Tibial artery (tissue), 4 donors: ENCODE measurements at regions not wholly inside any gene's neighbourhood (a gene's known extent, or its start where the extent isn't known, plus 50 kb on each side); places are given as distances from the start of the nearest gene placed in this dataset.

Experiments
- DNase-seq, 2 donors: peaks; one replicate each; pipeline ENCODE4 v3.0.0-alpha.2; 2019
- H3K27ac ChIP-seq, 2 donors: fragments of 200-600 bp; sonication (generic) in 1 of 2; 1 replicate in 1 of 2; 2 replicates in 1 of 2; pipeline ENCODE4 v1.5.1; 2018 to 2019; ENCODE audit warnings: mild to moderate bottlenecking in 1 of 2
- H3K27me3 ChIP-seq, 2 donors: fragments of 200-600 bp; sonication (generic) in 1 of 2; one replicate each; pipeline versions ENCODE4 v1.5.1 to v1.6.0; 2016 to 2019
- H3K36me3 ChIP-seq, 3 donors: fragments of 200-600 bp; sonication (generic) in 2 of 3; one replicate each; pipeline ENCODE4 v1.5.1; 2016 to 2019; ENCODE audit warnings: mild to moderate bottlenecking in 2 of 3
- H3K4me1 ChIP-seq, 4 donors: fragments of 200-600 bp; sonication (generic) in 2 of 4; 1 replicate in 3 of 4; 2 replicates in 1 of 4; pipeline ENCODE4 v1.5.1; 2016 to 2019
- H3K4me3 ChIP-seq, 2 donors: fragments of 200-600 bp; sonication (generic) in 1 of 2; 1 replicate in 1 of 2; 2 replicates in 1 of 2; pipeline ENCODE4 v1.5.1; 2018 to 2019; ENCODE audit warnings: mild to moderate bottlenecking in 2 of 2
- H3K9me3 ChIP-seq, 3 donors: fragments of 200-600 bp; sonication (generic) in 1 of 3; one replicate each; pipeline ENCODE4 v1.5.1; 2016 to 2019
- intact Hi-C: fragments of 100-400 bp; cut with DNase I; formaldehyde crosslinking; loops from one replicate; pipeline ENCODE4 v1.15.0; 2023; ENCODE audit warnings: low total_unique reads
- TF ChIP-seq, protein P1 (sequence below), 2 experiments: fragments of 200-600 bp in 1 of 2; fragments of 450-650 bp in 1 of 2; IDR thresholded peaks; one replicate each; pipeline ENCODE4 v1.5.1; 2017 to 2019; ENCODE audit warnings: antibody characterized with exemption in 2 of 2, mild to moderate bottlenecking in 1 of 2, moderate library complexity in 1 of 2

DNA sequence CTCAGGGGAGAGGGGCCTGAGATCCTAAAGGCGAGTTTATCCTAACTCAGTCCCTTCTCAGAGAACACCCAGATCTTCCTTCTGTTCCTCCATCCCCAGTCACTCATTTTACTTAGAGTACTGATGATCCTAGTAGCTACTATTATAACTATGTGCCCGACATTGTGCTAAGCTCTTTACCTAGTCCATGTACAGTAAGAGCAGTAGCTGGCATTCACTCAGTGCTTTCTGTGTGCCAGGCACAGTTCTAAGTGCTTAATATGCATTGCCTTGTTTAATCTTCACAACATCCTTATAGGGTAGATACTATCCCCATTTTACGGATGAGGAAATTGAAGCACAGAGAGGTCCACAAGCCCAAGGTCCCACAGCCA is 58.3 kb downstream of the FRMPD3 start:
- intact Hi-C loops: no loop called here
- peaks cover 0 to 10% of the 10 kb centered on the region in 2 donors for H3K27me3 ChIP-seq

DNA sequence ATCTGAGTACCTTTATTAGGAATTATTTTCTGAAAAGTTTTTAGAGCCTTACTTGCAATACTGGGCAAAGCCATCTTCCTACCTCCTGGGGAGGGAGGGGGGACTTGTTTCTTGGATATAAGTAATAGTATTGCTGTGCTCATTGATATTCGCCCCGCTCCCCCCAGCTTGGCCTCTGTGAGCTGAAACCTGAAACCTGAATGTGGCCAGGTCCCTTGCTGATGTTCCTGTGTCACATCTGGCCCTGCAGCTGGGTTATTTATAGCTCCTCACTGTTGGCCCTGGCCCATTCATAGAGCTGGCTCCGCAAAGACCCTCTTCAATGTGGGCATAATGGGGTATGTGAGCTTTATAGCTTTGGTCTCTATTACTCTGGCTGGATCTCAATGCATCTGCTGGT is 59.5 kb downstream of the FRMPD3 start:
- H3K9me3 ChIP-seq: peaks cover 0 to 7% (median 0%) of the 10 kb centered on the region in 3 donors
- TF ChIP-seq, protein P1, sequence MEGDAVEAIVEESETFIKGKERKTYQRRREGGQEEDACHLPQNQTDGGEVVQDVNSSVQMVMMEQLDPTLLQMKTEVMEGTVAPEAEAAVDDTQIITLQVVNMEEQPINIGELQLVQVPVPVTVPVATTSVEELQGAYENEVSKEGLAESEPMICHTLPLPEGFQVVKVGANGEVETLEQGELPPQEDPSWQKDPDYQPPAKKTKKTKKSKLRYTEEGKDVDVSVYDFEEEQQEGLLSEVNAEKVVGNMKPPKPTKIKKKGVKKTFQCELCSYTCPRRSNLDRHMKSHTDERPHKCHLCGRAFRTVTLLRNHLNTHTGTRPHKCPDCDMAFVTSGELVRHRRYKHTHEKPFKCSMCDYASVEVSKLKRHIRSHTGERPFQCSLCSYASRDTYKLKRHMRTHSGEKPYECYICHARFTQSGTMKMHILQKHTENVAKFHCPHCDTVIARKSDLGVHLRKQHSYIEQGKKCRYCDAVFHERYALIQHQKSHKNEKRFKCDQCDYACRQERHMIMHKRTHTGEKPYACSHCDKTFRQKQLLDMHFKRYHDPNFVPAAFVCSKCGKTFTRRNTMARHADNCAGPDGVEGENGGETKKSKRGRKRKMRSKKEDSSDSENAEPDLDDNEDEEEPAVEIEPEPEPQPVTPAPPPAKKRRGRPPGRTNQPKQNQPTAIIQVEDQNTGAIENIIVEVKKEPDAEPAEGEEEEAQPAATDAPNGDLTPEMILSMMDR (IDR thresholded peaks at IDR 0.05): no peak
- H3K4me3 ChIP-seq: no peak overlapping the region
- H3K36me3 ChIP-seq: no peaks in the 10 kb centered on the region
- DNase-seq: no peak
- H3K27me3 ChIP-seq: peaks cover 0 to 10% of the 10 kb centered on the region in 2 donors
- H3K4me1 ChIP-seq: peaks cover 0 to 9% (median 4%) of the 10 kb centered on the region in 4 donors
- intact Hi-C loops: no loop called here
- no peak overlapping the region for H3K27ac ChIP-seq

More for the DNA sequence above, 58.3 kb downstream of the FRMPD3 start:
- DNase-seq: no peak
- H3K4me1 ChIP-seq: peaks cover 0 to 9% (median 4%) of the 10 kb centered on the region in 4 donors
- H3K36me3 ChIP-seq: no peaks in the 10 kb centered on the region
- TF ChIP-seq, protein P1 (IDR thresholded peaks at IDR 0.05): no peak
- no peak overlapping the region for H3K4me3 ChIP-seq
- H3K9me3 ChIP-seq: peaks cover 0 to 7% (median 0%) of the 10 kb centered on the region in 3 donors
- H3K27ac ChIP-seq: no peak overlapping the region

DNA sequence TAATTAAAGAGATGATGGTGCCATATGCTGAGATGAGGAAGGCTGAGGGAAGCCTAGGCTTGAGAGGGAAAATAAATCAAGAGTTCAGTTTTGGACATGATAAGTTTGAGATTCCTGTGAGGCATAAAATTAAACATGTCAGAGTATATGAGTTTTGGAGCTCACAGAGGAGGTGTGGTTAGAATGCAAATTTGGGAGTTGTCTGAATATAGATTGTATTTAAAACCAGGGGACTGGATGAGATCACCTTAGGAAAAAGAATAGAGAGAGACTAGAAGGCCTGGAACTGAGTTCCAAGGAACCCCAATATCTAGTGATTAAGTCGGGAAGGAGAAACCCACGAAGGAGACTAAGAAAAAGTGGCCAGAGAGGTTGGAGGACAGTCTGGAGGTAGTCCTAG is 65.5 kb downstream of the FRMPD3 start:
- Histone ChIP-seq H3K9me3 (no peaks in the 10 kb centered on the region), H3K4me1 (no peaks in the 10 kb centered on the region), H3K36me3 (no peaks in the 10 kb centered on the region), H3K27ac (no peak overlapping the region), H3K4me3 (no peak overlapping the region), H3K27me3 (no peaks in the 10 kb centered on the region)
- no peak for DNase-seq
- intact Hi-C loops: no loop called here
- TF ChIP-seq, protein P1 (IDR thresholded peaks at IDR 0.05): no peak

DNA sequence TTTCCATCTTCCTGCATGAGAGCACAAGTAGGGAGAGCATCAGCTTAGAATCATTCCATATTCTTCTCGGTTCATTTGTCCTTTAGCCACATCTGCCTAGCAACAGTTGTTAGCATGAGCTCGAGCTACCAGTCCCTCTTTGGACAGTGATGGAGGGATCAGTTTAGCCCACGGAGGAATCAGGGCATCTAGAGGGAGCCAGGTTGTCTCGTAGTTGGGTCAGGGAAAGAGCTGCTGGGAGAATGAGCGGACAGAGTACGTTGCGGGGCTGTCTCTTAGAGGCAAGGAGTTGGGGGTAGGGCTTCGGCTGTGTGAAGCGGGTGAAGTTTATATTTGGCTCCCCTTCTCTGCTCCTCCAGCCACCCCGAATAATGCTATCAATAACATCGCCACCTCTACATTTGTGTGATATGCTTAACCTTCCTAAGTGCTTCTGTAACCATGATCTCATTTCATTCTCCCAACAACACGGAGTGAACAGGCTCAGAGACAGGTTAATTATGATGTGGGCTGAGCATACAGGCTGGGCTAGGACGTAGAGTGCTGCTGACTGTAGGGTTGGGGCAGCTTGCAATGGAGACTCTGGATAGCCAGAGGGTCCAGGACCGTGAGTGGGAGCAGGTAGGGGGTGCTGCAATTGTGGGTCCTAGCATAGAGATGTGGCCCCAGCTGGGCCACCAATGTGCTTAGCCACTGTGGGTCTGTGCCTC is 72.6 kb downstream of the FRMPD3 start:
- no peak overlapping the region for H3K4me3 ChIP-seq
- H3K36me3 ChIP-seq: no peaks in the 10 kb centered on the region
- no peaks in the 10 kb centered on the region for H3K9me3 ChIP-seq
- DNase-seq: no peak
- no peaks in the 10 kb centered on the region for H3K4me1 ChIP-seq
- no peak overlapping the region for H3K27ac ChIP-seq
- H3K27me3 ChIP-seq: no peaks in the 10 kb centered on the region
- TF ChIP-seq, protein P1 (IDR thresholded peaks at IDR 0.05): no peak
- intact Hi-C loops: no loop called here

DNA sequence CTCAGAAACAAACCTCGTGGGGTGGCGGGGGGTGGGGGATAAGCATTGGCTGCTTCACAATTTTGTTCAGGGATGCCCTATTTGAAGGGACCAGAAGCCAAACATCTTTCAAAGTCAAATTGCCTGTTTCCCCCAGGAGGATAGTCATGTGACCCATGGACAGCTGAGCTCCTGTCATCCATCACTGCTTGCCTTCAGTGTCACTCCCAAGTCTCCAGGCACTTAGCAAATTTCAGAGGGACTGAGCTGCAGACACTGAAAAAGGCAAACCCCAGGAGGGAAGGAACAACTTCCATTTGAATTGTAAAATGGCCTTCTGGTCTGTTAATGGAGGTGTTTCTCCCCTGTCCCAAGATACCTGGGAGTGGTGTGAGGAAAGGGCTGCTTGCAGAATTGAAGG is 73.4 kb downstream of the FRMPD3 start:
- Histone ChIP-seq H3K36me3 (no peaks in the 10 kb centered on the region), H3K4me3 (no peak overlapping the region), H3K4me1 (no peaks in the 10 kb centered on the region), H3K9me3 (no peaks in the 10 kb centered on the region), H3K27me3 (no peaks in the 10 kb centered on the region), H3K27ac (no peak overlapping the region)
- TF ChIP-seq, protein P1 (IDR thresholded peaks at IDR 0.05): no peak
- intact Hi-C loops: no loop called here
- no peak for DNase-seq
